GM18867 (cell line): ENCODE measurements at regions not wholly inside any gene's neighbourhood (a gene's known extent, or its start where the extent isn't known, plus 50 kb on each side); places are given as distances from the start of the nearest gene placed in this dataset.
A peak's percentile ranks its signal among the peaks of the same experiment; 100 is the strongest.
"Not testable (repeated sequence)": the region's sequence is repeated elsewhere in the genome, so short reads cannot be mapped to it uniquely, and the experiment has no call there.

Source experiments
- ATAC-seq: cut with Tn5 transposase; IDR thresholded peaks from one replicate; pipeline ENCODE4 v1.9.1; 2021; ENCODE audit warnings: mild to moderate bottlenecking, moderate library complexity; ENCODE audit not compliant: unreplicated experiment

GRCh38 chr5:116885825-116886224, 311.2 kb upstream of the SEMA6A start:
- ATAC-seq, result peak; percentile 66

- no peak for ATAC-seq
Measured at GRCh38 chr5:116883875-116884274, 309.3 kb upstream of the SEMA6A start.

GRCh38 chr5:116881921-116882531, 307.4 kb upstream of the SEMA6A start:
- no peak for ATAC-seq

- ATAC-seq, result no peak
Measured at GRCh38 chr5:116880601-116881000, 306.0 kb upstream of the SEMA6A start.

GRCh38 chr5:116880150-116880549, 305.5 kb upstream of the SEMA6A start:
- ATAC-seq, result peak; percentile 67

GRCh38 chr5:116876240-116876840, 301.7 kb upstream of the SEMA6A start:
- no peak for ATAC-seq

- no peak for ATAC-seq
Measured at GRCh38 chr5:116872986-116873385, 298.4 kb upstream of the SEMA6A start.

- ATAC-seq, result no peak
Measured at GRCh38 chr5:116872486-116872885, 297.9 kb upstream of the SEMA6A start.

GRCh38 chr5:116867825-116868224, 293.2 kb upstream of the SEMA6A start:
- not testable (repeated sequence) for ATAC-seq

GRCh38 chr5:116865651-116866050, 291.0 kb upstream of the SEMA6A start:
- ATAC-seq, result no peak

GRCh38 chr5:116864838-116865190, 290.2 kb upstream of the SEMA6A start:
- no peak for ATAC-seq

GRCh38 chr5:116864157-116864837, 289.7 kb upstream of the SEMA6A start:
- ATAC-seq, result no peak

GRCh38 chr5:116862632-116863455, 288.2 kb upstream of the SEMA6A start:
- no peak for ATAC-seq

GRCh38 chr5:116861666-116862065, 287.0 kb upstream of the SEMA6A start:
- ATAC-seq, result no peak

GRCh38 chr5:116861097-116861496, 286.5 kb upstream of the SEMA6A start:
- ATAC-seq, result no peak

GRCh38 chr5:116859666-116860320, 285.2 kb upstream of the SEMA6A start:
- no peak for ATAC-seq

- ATAC-seq, result no peak
Measured at GRCh38 chr5:116858705-116859333, 284.2 kb upstream of the SEMA6A start.

- not testable (repeated sequence) for ATAC-seq
Measured at GRCh38 chr5:116858020-116858419, 283.4 kb upstream of the SEMA6A start.

- ATAC-seq, result no peak
Measured at GRCh38 chr5:116856271-116856670, 281.6 kb upstream of the SEMA6A start.

GRCh38 chr5:116853992-116854391, 279.4 kb upstream of the SEMA6A start:
- ATAC-seq, result no peak
